ENCODE measurements at regions not wholly inside any gene's neighbourhood (a gene's known extent, or its start where the extent isn't known, plus 50 kb on each side); places are given as distances from the start of the nearest gene placed in this dataset.

DNA sequence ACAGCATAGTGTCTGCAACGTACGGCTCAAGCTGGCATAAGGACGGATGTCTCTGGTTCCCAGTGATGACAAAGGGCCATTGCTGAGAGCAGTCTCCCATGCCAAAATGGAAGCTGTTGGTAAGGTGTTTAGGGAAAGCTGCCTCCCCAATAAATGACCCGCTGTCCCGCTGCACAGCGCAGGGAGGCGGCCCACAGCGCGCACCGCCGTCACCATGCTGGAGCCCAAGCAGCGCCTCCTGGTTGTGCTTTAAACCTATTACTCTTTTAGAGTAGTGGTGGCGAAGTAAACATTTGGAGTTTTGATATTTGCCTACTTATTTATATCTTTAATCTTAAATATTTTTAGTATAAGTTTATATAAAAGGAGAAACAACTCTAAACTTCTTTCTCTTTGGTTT lies 70.4 kb upstream of the C5orf63 start:
- BruUV-seq (replicated peaks) = no TSS peak
- DNase-seq (ENCODE audit: low read depth, low spot score) (no peak), ATAC-seq (no peak)
- ChIA-PET CTCF (no interaction called here), POLR2A (interaction anchor here (0.6 kb wide), 1 partner anchor 283 kb away, joined by 5 read pairs; no protein-coding TSS in a partner anchor)
- no peaks in the 10 kb centered on the region for H3K36me3 ChIP-seq (ENCODE audit: control insufficient read depth, insufficient read depth, low read length)
- no peak for TF ChIP-seq SIN3A (IDR thresholded peaks at IDR 0.05; ENCODE audit: borderline replicate concordance, insufficient read depth, low read depth, low read length)
- TF ChIP-seq, protein P1, sequence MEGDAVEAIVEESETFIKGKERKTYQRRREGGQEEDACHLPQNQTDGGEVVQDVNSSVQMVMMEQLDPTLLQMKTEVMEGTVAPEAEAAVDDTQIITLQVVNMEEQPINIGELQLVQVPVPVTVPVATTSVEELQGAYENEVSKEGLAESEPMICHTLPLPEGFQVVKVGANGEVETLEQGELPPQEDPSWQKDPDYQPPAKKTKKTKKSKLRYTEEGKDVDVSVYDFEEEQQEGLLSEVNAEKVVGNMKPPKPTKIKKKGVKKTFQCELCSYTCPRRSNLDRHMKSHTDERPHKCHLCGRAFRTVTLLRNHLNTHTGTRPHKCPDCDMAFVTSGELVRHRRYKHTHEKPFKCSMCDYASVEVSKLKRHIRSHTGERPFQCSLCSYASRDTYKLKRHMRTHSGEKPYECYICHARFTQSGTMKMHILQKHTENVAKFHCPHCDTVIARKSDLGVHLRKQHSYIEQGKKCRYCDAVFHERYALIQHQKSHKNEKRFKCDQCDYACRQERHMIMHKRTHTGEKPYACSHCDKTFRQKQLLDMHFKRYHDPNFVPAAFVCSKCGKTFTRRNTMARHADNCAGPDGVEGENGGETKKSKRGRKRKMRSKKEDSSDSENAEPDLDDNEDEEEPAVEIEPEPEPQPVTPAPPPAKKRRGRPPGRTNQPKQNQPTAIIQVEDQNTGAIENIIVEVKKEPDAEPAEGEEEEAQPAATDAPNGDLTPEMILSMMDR (IDR thresholded peaks at IDR 0.05) = no peak
- TF ChIP-seq, protein P2, sequence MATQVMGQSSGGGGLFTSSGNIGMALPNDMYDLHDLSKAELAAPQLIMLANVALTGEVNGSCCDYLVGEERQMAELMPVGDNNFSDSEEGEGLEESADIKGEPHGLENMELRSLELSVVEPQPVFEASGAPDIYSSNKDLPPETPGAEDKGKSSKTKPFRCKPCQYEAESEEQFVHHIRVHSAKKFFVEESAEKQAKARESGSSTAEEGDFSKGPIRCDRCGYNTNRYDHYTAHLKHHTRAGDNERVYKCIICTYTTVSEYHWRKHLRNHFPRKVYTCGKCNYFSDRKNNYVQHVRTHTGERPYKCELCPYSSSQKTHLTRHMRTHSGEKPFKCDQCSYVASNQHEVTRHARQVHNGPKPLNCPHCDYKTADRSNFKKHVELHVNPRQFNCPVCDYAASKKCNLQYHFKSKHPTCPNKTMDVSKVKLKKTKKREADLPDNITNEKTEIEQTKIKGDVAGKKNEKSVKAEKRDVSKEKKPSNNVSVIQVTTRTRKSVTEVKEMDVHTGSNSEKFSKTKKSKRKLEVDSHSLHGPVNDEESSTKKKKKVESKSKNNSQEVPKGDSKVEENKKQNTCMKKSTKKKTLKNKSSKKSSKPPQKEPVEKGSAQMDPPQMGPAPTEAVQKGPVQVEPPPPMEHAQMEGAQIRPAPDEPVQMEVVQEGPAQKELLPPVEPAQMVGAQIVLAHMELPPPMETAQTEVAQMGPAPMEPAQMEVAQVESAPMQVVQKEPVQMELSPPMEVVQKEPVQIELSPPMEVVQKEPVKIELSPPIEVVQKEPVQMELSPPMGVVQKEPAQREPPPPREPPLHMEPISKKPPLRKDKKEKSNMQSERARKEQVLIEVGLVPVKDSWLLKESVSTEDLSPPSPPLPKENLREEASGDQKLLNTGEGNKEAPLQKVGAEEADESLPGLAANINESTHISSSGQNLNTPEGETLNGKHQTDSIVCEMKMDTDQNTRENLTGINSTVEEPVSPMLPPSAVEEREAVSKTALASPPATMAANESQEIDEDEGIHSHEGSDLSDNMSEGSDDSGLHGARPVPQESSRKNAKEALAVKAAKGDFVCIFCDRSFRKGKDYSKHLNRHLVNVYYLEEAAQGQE (IDR thresholded peaks at IDR 0.05; ENCODE audit: insufficient read depth in 1 of 2, low read depth in 2 of 2, low read length in 1 of 2) = no peak
- no peak for TF ChIP-seq TCF7L2 (IDR thresholded peaks at IDR 0.05; ENCODE audit: low read depth, low read length)
- TF ChIP-seq POLR2AphosphoS5 (IDR thresholded peaks at IDR 0.05; ENCODE audit: low read depth, low read length) = no peak
- no peaks in the 10 kb centered on the region for H3K4me1 ChIP-seq (ENCODE audit: control insufficient read depth, insufficient read depth, low read length)
- in situ Hi-C loops (cut with HindIII; ENCODE audit: low pct_unique_long_range_greater_than_20kb, low sequenced_read_pairs) (no loop called here), intact Hi-C loops (cut with micrococcal nuclease; ENCODE audit: unreplicated experiment) (no loop called here)
- no peaks in the 10 kb centered on the region; the same call in 1 of the 2 replicates for H3K27me3 ChIP-seq (ENCODE audit: control insufficient read depth, insufficient read depth, low read length)
- no peaks in the 10 kb centered on the region for H3K9me3 ChIP-seq (ENCODE audit: control insufficient read depth, insufficient read depth, low read depth, low read length)
- no peak overlapping the region for H3K4me3 ChIP-seq (ENCODE audit: low read depth in 2 of 2, low read length in 2 of 2)
- no peak overlapping the region for H3K27ac ChIP-seq (ENCODE audit: low read length)

DNA sequence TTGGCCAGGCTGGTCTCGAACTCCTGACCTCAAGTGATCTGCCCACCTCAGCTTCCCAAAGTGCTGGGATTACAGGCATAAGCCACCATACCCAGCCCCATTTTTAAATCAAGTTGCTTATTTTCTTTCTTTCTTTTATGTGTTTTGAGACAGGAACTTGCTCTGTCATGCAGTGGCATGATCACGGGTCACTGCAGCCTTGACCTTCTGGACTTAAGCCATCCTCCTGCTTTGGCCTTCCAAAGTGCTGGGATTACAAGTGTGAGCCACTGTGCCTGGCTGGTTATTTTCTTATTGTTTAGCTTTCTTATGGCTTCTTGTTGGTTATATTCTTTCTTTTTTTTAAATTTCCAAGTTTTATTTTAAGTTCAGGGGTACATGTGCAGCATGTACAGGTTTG lies 79.7 kb upstream of the C5orf63 start:
- BruUV-seq (replicated peaks) = no TSS peak
- no peak for TF ChIP-seq SIN3A (IDR thresholded peaks at IDR 0.05; ENCODE audit: borderline replicate concordance, insufficient read depth, low read depth, low read length)
- TF ChIP-seq, protein P2 (IDR thresholded peaks at IDR 0.05; ENCODE audit: insufficient read depth in 1 of 2, low read depth in 2 of 2, low read length in 1 of 2) = no peak
- TF ChIP-seq, protein P1 (IDR thresholded peaks at IDR 0.05) = no peak
- TF ChIP-seq TCF7L2 (IDR thresholded peaks at IDR 0.05; ENCODE audit: low read depth, low read length) = no peak
- TF ChIP-seq POLR2AphosphoS5 (IDR thresholded peaks at IDR 0.05; ENCODE audit: low read depth, low read length) = no peak
- no peak for DNase-seq (ENCODE audit: low read depth, low spot score)

More for the DNA sequence above, 79.7 kb upstream of the C5orf63 start:
- no peak for ATAC-seq
- ChIA-PET POLR2A (no interaction called here), CTCF (no interaction called here)
- Histone ChIP-seq H3K4me3 (ENCODE audit: low read depth in 2 of 2, low read length in 2 of 2) (no peak overlapping the region), H3K9me3 (ENCODE audit: control insufficient read depth, insufficient read depth, low read depth, low read length) (no peaks in the 10 kb centered on the region), H3K27ac (ENCODE audit: low read length) (no peak overlapping the region), H3K27me3 (ENCODE audit: control insufficient read depth, insufficient read depth, low read length) (no peaks in the 10 kb centered on the region), H3K4me1 (ENCODE audit: control insufficient read depth, insufficient read depth, low read length) (no peaks in the 10 kb centered on the region), H3K36me3 (ENCODE audit: control insufficient read depth, insufficient read depth, low read length) (no peaks in the 10 kb centered on the region)
- in situ Hi-C loops (cut with HindIII; ENCODE audit: low pct_unique_long_range_greater_than_20kb, low sequenced_read_pairs) (no loop called here), intact Hi-C loops (cut with micrococcal nuclease; ENCODE audit: unreplicated experiment) (no loop called here)
